ENCODE measurements at regions not wholly inside any gene's neighbourhood (a gene's known extent, or its start where the extent isn't known, plus 50 kb on each side); places are given as distances from the start of the nearest gene placed in this dataset.

GRCh38 chr15:62591842-62592838 lies 427.1 kb upstream of the C2CD4B start:
- no peak for DNase-seq

- no peak for DNase-seq
Measured at GRCh38 chr15:62592920-62593319, 427.8 kb upstream of the C2CD4B start.

DNA sequence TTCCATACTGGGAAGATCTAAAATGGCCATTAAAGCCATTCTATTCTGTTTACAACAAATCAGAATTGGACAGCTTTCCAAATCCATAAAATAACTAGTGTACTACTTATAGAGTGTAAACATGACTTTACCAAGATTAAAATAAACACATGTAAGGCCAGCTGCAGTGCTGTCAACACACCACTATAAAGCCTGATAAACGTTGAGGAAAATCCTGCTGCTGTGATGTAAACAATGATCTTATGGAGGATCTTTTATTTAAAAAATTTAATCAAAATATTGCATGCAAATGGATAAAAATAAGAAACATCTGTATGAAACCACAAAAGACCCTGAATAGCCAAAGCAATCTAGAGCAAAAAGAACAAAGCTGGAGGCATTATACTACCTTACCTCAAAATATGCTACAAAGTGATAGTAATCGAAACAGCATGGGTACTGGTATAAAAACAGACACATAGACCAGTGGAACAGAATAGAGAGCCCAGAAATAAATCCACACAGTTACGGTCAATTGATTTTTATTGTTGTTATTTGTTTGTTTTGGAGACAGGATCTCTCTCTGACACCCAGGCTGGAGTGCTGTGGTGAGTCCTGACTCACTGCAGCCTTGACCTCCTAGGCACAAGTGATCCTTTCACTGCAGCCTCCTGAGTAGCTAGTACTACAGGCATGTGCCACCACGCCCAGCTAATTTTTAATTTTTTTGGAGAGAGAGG lies 428.8 kb upstream of the C2CD4B start:
- DNase-seq = no peak

GRCh38 chr15:62598217-62598616 lies 433.1 kb upstream of the C2CD4B start:
- no peak for DNase-seq

DNA sequence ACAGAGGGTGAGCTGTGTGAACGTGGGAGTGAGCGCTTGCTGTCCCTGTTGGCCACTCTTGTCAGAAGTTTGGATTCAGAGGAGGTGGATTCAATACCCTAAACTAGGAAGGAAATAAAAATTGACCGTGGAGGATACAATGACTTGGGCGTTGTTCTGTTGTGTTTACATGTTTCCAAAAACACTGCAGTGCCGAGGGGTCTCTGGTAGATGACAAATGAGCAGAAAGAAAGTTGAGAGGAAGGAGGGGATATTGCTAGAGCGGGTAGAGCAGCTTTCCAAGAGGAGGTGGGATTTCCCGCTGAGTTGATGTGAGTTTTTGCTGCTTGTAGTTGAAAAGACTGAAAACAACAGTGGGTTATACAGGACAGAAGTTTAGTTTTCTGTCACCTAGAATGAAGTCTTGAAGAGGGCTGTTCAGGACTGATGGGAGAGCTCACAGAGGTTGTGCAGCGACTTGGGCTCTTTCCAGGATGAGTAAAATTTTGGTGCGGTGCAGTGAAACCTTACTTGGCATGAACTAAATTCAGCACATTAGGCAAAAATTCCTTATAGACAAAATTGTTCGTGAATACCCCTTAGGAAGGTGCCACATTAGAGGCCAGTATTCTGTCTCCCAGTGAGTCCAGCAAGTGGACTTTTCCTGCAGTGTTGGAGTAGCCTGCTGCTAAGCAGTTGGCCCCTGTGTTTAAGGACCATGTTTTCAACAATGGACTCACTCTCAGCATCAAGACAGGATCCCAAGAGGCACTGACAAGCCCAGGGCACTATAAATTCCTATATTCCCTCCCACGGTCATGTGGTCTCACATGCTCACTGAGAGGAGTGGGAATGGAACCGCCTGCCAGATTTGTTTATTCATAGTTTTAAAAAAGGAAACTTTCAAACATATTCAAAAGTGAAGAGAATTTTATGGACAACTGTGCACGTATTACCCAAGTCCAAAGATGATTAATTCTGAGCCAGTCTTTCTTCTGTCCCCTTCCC lies 435.0 kb upstream of the C2CD4B start:
- no peak for DNase-seq

DNA sequence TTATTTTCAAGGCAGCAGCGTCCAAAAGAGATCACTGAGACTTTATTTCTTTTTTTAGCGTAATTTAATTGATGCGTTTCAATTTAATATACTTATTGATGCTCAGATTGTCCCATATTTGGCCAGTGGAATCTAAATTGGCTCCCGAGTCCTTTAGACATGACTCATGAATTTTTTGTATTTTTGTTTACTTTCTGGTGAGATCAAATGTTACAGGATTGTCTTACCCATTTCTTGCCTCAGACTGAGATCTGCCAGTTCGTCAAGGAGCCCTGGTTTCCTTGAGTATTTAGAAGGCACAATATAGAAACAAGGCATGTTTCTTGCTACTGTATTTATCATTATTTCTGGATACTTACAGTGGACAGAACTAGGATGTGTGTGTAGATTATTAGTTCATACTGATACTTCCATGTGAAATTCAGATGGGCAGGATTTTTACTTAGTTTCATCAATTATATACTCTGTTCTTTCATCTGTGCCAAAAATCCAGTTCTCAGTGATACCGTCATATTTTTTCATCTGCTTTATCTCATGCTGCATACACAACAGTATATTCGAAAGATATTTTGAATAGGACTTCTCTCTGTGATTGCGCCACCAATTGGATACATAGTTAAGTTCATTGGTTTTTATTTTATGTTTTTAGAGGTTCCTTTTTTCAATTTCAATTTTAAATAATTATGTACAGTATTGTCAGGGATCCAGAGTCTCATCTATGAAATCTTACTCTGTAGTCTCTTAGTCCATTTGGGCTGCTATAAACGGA lies 436.9 kb upstream of the C2CD4B start:
- DNase-seq = no peak

DNA sequence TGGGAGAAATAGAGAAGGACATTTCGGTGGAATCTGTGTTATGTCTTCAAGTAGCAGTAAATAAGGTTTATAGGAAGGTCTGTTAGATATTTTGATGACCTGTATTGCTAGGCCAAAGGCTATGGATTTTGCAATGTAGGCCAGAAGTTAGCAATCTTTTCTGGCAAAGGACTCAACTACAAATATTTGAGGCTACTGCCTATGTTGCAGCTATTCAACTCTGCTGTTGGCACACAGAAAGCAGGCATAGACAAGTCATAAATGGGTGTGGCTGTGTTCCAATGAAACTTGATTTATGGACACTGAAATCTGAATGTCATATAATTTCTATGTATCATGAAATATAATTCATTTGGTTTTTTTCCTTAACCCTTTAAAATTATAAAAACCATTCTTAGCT lies 438.7 kb upstream of the C2CD4B start:
- DNase-seq = no peak

DNA sequence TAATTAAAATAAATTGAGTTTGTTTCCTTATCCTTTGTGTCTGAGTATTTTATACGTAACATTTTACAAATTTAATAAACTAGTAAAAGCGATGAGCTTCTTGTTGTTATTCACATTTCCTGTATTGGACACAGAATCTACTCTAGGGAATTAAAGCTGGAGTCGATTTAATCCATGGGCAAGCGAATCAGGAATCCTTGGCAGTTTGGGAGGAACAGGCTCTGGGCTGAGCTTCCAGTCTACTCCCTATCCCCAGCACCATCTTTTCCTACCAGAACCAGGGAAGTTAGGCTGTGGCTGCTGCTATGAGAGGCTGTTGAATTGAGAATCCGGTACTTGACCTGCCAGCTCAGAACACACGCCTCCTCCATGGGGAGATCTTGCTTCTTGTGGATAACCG lies 437.3 kb upstream of the TPM1 start:
- DNase-seq = no peak

DNA sequence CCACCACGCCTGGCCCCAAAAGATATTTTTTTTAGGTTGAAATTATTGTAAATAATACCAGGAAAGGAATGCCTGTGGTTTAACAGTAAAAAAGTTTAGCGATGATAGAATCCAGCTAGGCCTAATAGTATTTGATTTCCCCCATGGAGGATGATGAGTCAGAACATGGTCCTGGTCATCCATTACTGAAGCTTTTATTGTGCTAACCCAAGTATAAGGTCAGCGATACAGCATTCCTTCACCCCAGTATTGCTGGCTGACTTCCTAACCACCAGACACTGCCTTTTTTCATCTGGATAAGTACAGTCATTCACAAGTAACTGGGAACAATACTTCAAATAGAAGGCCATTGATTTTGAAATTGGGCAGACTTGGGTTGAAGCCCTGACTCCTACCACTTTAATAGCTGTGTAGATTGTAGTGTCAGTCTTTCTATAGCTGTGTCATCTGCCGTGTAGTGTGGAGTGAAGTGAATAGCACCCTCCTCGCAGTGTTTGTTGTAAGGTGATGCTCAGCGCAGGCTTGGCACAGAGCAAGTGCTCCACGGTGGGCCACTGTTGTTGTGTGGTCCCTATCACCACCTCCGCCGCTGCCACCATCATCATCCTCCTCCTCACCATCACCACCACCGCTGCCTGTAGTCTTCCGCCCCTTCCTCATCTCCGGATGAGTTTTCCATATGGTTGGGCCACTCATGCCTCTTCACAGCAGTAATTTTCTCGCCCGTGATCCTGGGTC lies 436.0 kb upstream of the TPM1 start:
- no peak for DNase-seq

DNA sequence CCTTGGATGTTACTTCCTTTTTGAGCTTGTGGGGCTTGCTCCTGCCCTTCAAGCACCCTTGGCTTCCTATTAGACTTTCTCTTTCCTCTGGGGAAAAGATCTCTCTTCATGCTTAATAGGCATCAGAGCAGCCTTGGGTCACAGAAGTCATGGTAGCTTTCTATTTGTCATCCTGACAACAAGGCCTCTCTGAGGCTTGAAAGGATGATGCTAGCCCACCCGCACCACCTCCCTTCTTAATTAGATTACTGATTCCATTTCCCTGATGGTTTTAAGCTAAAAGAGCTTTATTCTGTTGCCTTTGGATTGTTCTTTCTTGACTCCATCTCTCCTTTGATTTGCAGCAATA lies 435.5 kb upstream of the TPM1 start:
- no peak for DNase-seq

GRCh38 chr15:62607643-62608042 lies 434.9 kb upstream of the TPM1 start:
- DNase-seq = no peak

GRCh38 chr15:62608369-62608768 lies 434.2 kb upstream of the TPM1 start:
- no peak for DNase-seq

DNA sequence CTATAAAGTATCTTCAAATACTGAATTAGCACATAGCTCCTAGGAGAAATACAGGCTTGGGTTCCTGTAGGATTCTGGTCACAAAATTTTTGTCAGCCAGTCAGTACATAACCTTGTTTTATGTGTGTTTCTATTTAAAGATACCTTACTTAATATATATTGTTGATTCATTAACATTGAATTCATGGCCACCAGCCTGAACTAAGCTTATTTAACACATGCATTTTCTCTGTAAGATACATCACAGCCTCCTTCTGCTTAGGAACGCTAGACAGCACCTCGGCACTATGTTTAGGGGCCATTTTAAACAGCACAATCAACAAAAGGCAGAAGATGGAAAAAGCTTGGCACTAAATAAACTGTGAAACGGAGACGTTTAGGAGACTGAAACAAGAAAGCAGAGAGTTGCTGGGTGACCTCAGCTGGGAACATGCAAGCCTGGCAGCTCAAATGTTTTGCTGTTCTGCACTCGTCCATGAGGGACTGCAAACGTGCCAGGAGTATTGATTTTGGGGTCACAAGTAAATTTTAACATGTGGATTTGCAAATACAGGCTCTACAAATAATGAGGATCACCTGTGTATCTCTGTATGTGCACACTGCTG lies 432.2 kb upstream of the TPM1 start:
- no peak for DNase-seq

DNA sequence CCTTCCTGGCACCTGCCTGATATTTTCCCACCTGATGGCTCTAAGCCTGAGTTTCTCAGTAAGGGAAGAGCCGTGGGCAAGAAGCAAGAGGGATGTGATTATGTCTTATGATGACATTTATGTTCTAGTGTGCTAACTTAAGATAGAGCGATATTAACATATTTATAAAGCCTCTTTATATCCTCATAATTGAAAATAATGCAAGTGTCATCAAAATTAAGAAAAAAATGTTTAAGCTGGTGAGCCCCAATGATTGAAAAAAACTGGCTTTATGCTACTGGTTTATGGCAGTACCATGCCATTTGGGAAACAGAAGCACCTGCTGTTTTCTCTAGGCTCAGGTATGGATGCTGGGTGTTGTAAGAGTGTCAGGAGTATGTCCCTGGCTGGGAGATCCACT lies 431.5 kb upstream of the TPM1 start:
- DNase-seq = no peak

DNA sequence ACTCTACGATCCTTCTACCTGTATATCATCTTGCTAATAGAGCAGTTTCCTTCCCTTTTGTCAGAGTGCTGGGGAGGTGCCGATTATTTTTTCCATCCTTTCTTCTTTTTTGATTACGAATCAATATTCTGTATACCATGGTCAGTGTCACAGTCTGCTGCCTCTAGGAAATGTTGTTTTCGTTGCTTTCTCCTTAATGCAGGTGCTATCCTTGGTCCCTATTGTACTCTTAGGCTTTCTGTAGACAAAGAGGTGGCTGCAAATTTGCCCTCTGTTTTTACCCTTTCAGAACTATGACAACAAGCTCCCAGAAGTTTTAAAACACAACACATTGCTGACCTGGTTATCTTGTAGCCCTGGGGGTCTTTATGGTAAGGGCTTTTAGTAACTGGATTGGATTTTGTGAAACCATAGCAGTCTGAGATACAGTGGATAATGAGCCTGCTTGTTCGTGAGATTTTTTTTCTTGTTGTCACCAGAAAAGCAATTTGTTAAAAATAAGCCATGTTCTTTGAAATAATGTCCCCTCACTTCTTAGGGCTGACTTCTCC lies 430.3 kb upstream of the TPM1 start:
- no peak for DNase-seq

DNA sequence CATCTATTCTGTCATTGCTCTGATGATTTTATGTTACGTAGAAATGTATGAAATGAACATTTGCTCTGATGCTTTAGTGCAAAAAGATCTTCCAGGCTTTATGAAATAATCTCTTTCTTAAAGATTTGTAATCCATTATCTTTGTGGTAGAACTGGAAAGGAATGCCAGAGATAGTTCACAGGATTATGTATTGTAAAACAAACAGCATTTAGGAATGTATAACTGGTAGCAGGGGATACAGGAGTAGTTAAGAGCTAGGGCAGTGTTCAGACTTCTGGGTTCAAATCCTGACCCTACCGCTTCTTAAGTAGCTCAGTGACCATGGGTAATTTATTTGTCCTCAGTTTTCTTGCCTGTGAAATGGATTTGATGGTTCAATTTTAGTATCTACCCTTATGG lies 429.8 kb upstream of the TPM1 start:
- no peak for DNase-seq

- DNase-seq = no peak
Measured at GRCh38 chr15:62616746-62617145, 425.8 kb upstream of the TPM1 start.

- no peak for DNase-seq
Measured at GRCh38 chr15:62617741-62618140, 424.8 kb upstream of the TPM1 start.

GRCh38 chr15:62618432-62618831 lies 424.1 kb upstream of the TPM1 start:
- no peak for DNase-seq

DNA sequence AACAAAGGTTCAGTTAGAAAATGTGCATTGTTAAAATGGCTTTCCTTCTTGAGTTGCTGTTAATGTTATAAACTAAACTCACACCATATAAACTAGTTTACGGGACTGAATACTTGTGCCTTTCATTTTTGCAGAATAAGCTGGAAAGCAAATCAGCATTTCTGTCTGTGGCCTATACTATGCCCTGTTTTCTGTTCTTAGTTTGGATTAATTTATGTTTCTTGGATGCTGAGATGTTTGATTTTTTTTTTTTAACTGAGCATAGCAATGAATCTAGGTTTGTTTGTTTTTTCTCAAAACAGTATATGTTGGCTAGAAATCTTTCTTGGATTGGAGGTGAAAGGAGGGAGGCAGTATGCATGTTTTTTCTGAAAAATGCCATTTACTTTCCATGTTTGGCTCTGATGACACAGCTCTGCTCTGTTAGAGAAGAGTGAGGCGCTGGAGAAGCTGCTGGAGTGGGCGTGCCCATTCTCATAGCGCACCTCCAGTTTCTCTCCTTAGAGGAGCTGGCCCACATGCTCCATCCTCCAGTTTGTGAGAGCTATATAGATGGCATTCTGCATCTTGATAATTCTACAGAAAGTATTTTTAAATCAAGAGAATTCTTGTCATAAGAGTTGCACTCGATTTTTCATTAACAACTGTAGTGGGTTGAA lies 423.6 kb upstream of the TPM1 start:
- no peak for DNase-seq

Measured in activated CD8-positive, alpha-beta memory T cell treated with anti-CD3 and anti-CD28 coated beads for 24 hours (primary cell).